Mammary epithelial cell (primary cell): ENCODE measurements at regions not wholly inside any gene's neighbourhood (a gene's known extent, or its start where the extent isn't known, plus 50 kb on each side); places are given as distances from the start of the nearest gene placed in this dataset.

Experiments used
- CTCF ChIP-seq, 2 donors: IDR thresholded peaks in 1 of 2; conservative IDR thresholded peaks in 1 of 2; 2 replicates each; pipeline ENCODE4 v1.5.1; 2011 to 2012; ENCODE audit warnings: inconsistent platforms in 2 of 2, low read length in 2 of 2, mild to moderate bottlenecking in 2 of 2, control low read depth in 1 of 2, low read depth in 1 of 2; ENCODE audit not compliant: insufficient read depth in 1 of 2; ENCODE audit errors: extremely low read depth in 1 of 2
- EZH2 ChIP-seq: IDR thresholded peaks from 2 replicates; pipeline ENCODE4 v1.6.1; 2012; ENCODE audit warnings: low read length, inconsistent platforms, borderline replicate concordance

GRCh38 chr7:119219663-119220062 is 995.2 kb downstream of the ANKRD7 start:
- TF ChIP-seq CTCF (conservative IDR thresholded peaks at IDR 0.05 in 1 of 2, IDR thresholded peaks at IDR 0.05 in 1 of 2; ENCODE audit: extremely low read depth in 1 of 2, insufficient read depth in 1 of 2, low read depth in 1 of 2, low read length in 2 of 2) (no peak), EZH2 (no peak)
